SU-DHL-6 (cell line): ENCODE measurements at regions not wholly inside any gene's neighbourhood (a gene's known extent, or its start where the extent isn't known, plus 50 kb on each side); places are given as distances from the start of the nearest gene placed in this dataset.

Source experiments
- H2AFZ ChIP-seq: fragments of 200-600 bp; sonication (generic); 2 replicates; pipeline ENCODE4 v1.6.1; 2014; ENCODE audit warnings: low read depth, mild to moderate bottlenecking, moderate library complexity, mixed read lengths, antibody characterized with exemption, low read length; ENCODE audit not compliant: severe bottlenecking
- H3F3A ChIP-seq: fragments of 200-600 bp; shearing (Covaris generic); 2 replicates; pipeline ENCODE4 v1.6.0; 2016; ENCODE audit warnings: antibody characterized with exemption, mild to moderate bottlenecking; ENCODE audit not compliant: insufficient read depth
- H3K27ac ChIP-seq: fragments of 200-600 bp; sonication (generic); 2 replicates; pipeline ENCODE4 v1.5.1; 2016; ENCODE audit warnings: low read depth, mild to moderate bottlenecking, low read length, moderate library complexity, mixed read lengths
- H3K27me3 ChIP-seq: fragments of 200-600 bp; sonication (generic), shearing (Covaris generic); 2 replicates; pipeline ENCODE4 v1.6.0; 2014; ENCODE audit warnings: mild to moderate bottlenecking, low read length
- H3K36me3 ChIP-seq: fragments of 200-600 bp; sonication (generic); 2 replicates; pipeline ENCODE4 v1.6.1; 2014; ENCODE audit warnings: mild to moderate bottlenecking, low read length, mixed read lengths
- H3K4me2 ChIP-seq: fragments of 300-600, 200-600 bp; shearing (Covaris generic), sonication (generic); 2 replicates; pipeline ENCODE4 v1.6.0; 2014; ENCODE audit warnings: low read length, low read depth, mild to moderate bottlenecking; ENCODE audit not compliant: poor library complexity, severe bottlenecking
- H3K4me3 ChIP-seq: fragments of 200-600 bp; sonication (generic); 2 replicates; pipeline ENCODE4 v1.5.1; 2014; ENCODE audit warnings: antibody characterized with exemption, low read length, mild to moderate bottlenecking, mixed read lengths; ENCODE audit not compliant: insufficient read depth, poor library complexity, severe bottlenecking
- H3K79me2 ChIP-seq: fragments of 200-600 bp; sonication (generic); 2 replicates; pipeline ENCODE4 v1.6.1; 2014; ENCODE audit warnings: mild to moderate bottlenecking, low read length, moderate library complexity; ENCODE audit not compliant: insufficient read depth
- H3K9ac ChIP-seq: fragments of 200-600 bp; sonication (generic); 2 replicates; pipeline ENCODE4 v1.7.0; 2014; ENCODE audit warnings: mild to moderate bottlenecking, low read length
- H3K9me2 ChIP-seq: fragments of 200-600 bp; sonication (generic); replicated peaks from 2 replicates; pipeline ENCODE4 v1.6.1; 2014; ENCODE audit warnings: low read length; ENCODE audit not compliant: insufficient read depth
- H3K9me3 ChIP-seq: fragments of 200-600 bp; sonication (generic); 2 replicates; pipeline ENCODE4 v1.6.1; 2014; ENCODE audit warnings: low read length, mixed read lengths; ENCODE audit not compliant: insufficient read depth
- H4K20me1 ChIP-seq: fragments of 200-600 bp; sonication (generic); 2 replicates; pipeline ENCODE4 v1.6.1; 2014; ENCODE audit warnings: low read depth, mild to moderate bottlenecking, antibody characterized with exemption, low read length, moderate library complexity, mixed read lengths
- CTCF ChIP-seq: fragments of 200-600 bp; sonication (generic); IDR thresholded peaks from one replicate; pipeline ENCODE4 v1.5.1; 2017; ENCODE audit warnings: antibody characterized with exemption, mild to moderate bottlenecking, low read length, moderate library complexity; ENCODE audit not compliant: insufficient read depth, poor library complexity, severe bottlenecking
- EZH2phosphoT487 ChIP-seq: fragments of 200-600 bp; sonication (generic), shearing (Covaris generic); conservative IDR thresholded peaks from 2 replicates; pipeline ENCODE4 v1.6.1; 2018; ENCODE audit warnings: mild to moderate bottlenecking, antibody characterized with exemption, low read length, moderate library complexity, mixed read lengths

GRCh38 chr11:122275508-122275907, 159.5 kb upstream of the BLID start:
- Histone ChIP-seq H3K4me2 (no peak overlapping the region), H3K9me2 (no peaks in the 10 kb centered on the region), H4K20me1 (no peaks in the 10 kb centered on the region), H3K9ac (no peak overlapping the region), H3F3A (no peaks in the 10 kb centered on the region), H3K79me2 (no peaks in the 10 kb centered on the region), H3K4me3 (no peak overlapping the region), H3K9me3 (no peaks in the 10 kb centered on the region), H3K36me3 (no peaks in the 10 kb centered on the region), H3K27me3 (no peaks in the 10 kb centered on the region), H2AFZ (no peak overlapping the region), H3K27ac (no peak overlapping the region)
- TF ChIP-seq EZH2phosphoT487 (no peak), CTCF (no peak)

- no peak overlapping the region for H2AFZ ChIP-seq
- no peaks in the 10 kb centered on the region for H3K36me3 ChIP-seq
- no peaks in the 10 kb centered on the region for H3K9me3 ChIP-seq
- TF ChIP-seq EZH2phosphoT487 (no peak), CTCF (no peak)
- H3K4me3 ChIP-seq, result no peak overlapping the region
- H3K27me3 ChIP-seq, result no peaks in the 10 kb centered on the region
- no peaks in the 10 kb centered on the region for H3K9me2 ChIP-seq
- H3K9ac ChIP-seq, result no peak overlapping the region
- H3K79me2 ChIP-seq, result no peaks in the 10 kb centered on the region
- H3K27ac ChIP-seq, result no peak overlapping the region
- H3F3A ChIP-seq, result no peaks in the 10 kb centered on the region
- H4K20me1 ChIP-seq, result no peaks in the 10 kb centered on the region
- no peak overlapping the region for H3K4me2 ChIP-seq
Observed at GRCh38 chr11:122273476-122274191, 157.6 kb upstream of the BLID start.

- H3K9me2 ChIP-seq, result no peaks in the 10 kb centered on the region
- no peaks in the 10 kb centered on the region for H4K20me1 ChIP-seq
- no peaks in the 10 kb centered on the region for H3K36me3 ChIP-seq
- H3K27ac ChIP-seq, result no peak overlapping the region
- no peaks in the 10 kb centered on the region for H3K79me2 ChIP-seq
- TF ChIP-seq EZH2phosphoT487, result no peak
- H2AFZ ChIP-seq, result no peak overlapping the region
- no peak overlapping the region for H3K4me2 ChIP-seq
- no peak overlapping the region for H3K9ac ChIP-seq
- H3F3A ChIP-seq, result no peaks in the 10 kb centered on the region
- no peaks in the 10 kb centered on the region for H3K9me3 ChIP-seq
- H3K4me3 ChIP-seq, result no peak overlapping the region
- H3K27me3 ChIP-seq, result no peaks in the 10 kb centered on the region
Observed at GRCh38 chr11:122271745-122272144, 155.7 kb upstream of the BLID start.

- H3K27me3 ChIP-seq, result no peaks in the 10 kb centered on the region
- H2AFZ ChIP-seq, result no peak overlapping the region
- no peak overlapping the region for H3K4me3 ChIP-seq
- no peak overlapping the region for H3K27ac ChIP-seq
- H3K9me2 ChIP-seq, result no peaks in the 10 kb centered on the region
- H3K9me3 ChIP-seq, result no peaks in the 10 kb centered on the region
- no peaks in the 10 kb centered on the region for H4K20me1 ChIP-seq
- H3K36me3 ChIP-seq, result no peaks in the 10 kb centered on the region
- TF ChIP-seq CTCF, result no peak
- TF ChIP-seq EZH2phosphoT487, result no peak
- no peak overlapping the region for H3K9ac ChIP-seq
- no peaks in the 10 kb centered on the region for H3K79me2 ChIP-seq
- H3F3A ChIP-seq, result no peaks in the 10 kb centered on the region
- no peak overlapping the region for H3K4me2 ChIP-seq
Observed at GRCh38 chr11:122271137-122271536, 155.1 kb upstream of the BLID start.
